ENCODE measurements at regions not wholly inside any gene's neighbourhood (a gene's known extent, or its start where the extent isn't known, plus 50 kb on each side); places are given as distances from the start of the nearest gene placed in this dataset.
"Not testable (repeated sequence)": the region's sequence is repeated elsewhere in the genome, so short reads cannot be mapped to it uniquely, and the experiment has no call there.

DNA sequence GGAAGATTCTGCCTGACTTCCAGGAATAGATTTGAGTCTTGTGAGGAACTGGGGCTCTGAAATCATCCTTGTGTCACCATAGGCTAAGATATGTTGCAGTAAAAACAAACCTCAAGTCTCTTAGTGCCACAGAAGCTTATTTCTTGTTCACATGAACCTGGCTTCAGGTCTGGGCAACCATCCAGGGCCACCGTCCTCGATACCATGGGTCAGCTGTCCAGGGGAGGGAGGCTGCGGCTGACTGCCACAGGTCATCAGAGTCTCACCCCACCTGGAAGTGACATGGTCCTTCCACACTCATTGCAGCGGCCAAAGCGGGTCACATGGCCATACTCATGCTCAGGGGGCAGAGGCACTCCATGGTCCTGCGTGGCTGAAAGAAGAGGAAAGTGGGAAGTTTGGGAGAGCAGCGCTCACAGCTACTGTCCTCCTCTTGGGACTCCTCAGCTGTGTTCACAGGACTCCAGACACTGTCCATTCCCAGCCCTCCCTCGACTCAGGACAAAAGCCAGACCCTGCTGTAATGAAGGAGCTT lies 284.5 kb downstream of the CBLN1 start:
- no peak for ATAC-seq

DNA sequence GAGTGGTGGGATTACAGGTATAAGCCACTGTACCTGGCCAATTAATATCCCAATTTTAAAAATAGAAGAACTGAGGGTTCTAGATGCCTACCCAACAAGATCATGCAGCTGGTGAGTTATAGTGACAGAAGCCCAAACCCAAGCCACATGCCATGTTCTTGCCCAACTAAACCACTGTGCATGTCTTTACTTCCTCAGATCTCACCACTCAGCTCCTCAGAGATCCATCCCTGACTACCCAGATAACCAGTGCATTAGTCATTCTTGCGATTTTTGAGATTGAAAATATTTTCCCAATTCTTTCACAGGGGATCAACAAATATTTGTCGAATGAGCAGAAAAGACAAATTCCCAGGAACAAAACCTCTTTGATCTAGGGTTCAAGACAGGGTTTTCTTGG lies 303.1 kb downstream of the CBLN1 start:
- ATAC-seq, result no peak

DNA sequence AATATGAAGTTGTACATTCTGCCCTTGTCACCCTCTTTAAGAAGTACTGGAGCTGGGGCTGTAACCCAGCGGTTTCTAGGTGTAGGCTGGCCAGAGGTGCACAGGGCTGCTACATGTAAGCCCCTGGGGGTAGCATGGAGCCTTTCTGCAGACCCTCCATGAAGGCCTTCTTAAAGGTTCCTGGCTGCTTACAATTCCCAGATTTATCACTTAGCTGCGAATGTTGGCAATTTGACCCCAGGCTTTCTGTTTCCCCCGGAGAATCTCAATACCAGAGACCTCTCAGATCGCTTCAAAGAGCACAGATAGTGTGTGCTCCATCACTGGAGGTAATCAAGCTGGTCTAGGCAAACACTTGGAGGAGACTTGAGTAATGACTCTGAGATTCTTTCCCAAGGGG lies 309.4 kb downstream of the CBLN1 start:
- no peak for ATAC-seq

DNA sequence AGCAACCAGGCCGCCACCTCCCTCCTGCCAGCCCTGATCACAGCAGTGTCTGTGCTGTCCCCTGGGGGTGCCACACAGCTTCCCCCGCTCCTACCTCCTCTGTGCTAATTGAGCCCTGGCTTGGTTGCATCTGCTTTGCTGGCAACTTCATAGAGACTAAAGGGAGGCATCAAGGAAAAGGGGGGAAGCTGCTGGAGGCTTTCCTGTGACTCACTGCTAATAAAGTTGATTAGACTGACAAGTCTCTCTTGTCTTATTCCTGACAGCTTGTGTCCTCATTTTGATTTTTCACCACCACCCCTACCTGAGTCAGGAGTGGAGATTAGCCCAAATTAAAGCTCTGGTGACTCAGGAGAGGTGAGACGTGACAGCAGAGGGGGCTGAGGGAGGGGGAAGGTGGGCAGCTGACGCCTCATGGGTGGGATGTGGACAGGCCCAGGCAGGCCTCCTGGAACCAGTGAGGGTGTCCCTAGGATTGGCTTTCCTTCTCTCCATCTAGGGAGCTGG lies 310.0 kb downstream of the CBLN1 start:
- ATAC-seq, result peak; percentile 28

DNA sequence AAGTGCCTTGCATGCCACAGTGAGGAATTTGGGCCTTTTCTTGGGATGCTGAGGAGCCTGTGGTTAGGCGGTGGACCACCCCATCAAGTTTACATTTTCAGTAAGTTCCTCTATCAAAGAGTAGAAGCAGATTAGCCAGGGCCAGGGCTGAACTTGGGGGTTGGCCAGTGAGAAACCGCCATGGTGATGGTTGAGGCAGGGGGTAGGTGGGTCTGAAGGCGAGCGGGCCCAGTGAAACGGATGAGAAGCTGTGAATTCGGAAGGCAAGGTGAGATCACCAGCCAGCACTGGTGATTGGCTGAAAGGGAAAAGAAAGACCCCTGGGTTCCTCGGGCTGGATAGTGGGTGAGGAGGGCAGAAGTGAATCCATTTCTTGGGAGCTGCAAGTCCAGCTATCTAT lies 311.4 kb downstream of the CBLN1 start:
- no peak for ATAC-seq

DNA sequence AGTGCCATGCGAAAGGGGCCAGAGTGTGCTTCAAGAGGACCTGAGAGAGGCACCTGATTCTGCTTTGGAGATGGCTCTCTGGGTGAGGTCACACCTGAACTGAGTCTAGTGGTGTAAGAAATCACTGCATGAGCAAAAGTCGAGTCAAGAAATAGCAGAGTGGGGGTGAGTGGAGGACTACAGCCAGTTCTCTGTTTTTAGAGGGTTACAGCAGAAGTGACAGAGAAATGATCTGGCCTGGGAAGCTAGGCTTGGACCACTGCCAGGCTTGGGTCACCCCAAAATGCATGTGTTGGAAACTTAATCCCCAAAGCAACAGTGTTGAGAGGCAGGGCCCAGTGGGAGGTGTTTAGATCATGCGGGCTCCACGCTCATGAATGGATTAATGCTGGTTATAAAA lies 312.0 kb downstream of the CBLN1 start:
- ATAC-seq, result no peak

DNA sequence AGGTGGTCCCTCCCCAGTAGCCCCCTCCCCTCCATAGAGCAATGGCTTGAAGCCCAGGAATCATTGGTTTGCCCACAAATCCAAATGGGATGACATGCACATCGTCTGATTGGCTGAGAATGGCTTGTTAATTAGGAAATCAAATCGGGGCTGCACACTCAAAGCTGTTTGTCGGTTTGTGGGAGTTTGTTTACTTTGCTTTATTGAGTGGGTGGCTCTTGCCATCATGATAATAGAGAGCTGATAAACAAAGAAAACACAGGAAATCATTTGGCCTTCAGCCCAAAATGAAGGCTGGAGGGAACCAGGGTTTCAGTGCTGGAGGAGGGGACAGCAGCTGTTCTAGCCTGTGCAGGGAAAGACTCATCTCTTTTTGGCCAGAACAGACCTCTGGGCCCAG lies 316.3 kb downstream of the CBLN1 start:
- ATAC-seq, result no peak

DNA sequence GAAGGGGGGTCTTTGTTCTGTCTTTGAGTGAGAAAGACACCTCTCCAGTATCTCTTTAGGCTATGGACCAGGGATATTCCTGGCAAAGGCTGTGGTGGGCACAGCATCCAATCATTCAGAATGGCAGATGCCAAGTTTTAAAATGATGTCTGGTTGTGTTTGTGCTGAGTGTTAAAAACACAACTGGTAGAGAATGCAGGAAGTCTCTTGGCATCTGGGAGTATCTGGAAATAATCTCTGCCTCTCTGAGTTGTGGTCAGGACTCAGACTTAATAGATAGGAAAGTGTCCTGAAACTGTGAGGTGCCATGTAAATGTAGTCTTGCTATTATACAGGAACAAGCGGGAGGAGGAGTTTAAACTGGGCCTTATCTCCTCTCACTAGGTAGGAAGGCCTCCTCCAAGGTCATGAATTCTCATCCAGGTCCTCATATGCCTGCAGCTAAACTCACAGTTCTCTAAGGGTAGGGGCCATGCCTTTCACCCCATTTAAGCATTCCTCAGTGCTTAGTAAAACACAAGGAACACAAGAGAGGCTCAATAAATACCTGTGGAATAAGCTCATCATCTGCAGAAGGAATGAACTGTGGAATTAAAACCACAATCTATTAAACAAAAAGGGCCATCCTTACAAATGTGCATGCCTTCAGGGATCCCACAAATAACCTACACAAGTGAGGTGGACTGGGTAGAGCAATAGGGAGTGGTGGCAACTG lies 317.6 kb downstream of the CBLN1 start:
- ATAC-seq, result no peak

DNA sequence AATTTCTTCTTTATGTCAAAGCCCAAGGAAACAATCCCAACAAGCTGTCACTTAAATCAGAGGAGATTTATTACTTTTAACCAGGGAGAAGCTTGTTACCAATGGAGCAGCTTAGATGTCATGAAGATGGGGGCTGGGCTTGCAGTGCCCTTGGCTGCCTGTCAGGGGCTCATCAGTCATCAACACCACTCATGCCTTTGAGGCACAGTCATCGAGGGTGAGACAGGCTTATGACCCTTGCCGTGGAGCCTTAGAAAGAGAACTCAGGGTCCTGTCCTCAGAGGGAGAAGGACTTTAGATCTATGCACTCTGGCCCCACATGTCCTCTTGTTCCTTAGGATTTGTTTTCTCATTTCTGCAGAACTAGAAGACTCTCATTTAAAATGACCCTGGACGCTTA lies 318.3 kb downstream of the CBLN1 start:
- no peak for ATAC-seq

DNA sequence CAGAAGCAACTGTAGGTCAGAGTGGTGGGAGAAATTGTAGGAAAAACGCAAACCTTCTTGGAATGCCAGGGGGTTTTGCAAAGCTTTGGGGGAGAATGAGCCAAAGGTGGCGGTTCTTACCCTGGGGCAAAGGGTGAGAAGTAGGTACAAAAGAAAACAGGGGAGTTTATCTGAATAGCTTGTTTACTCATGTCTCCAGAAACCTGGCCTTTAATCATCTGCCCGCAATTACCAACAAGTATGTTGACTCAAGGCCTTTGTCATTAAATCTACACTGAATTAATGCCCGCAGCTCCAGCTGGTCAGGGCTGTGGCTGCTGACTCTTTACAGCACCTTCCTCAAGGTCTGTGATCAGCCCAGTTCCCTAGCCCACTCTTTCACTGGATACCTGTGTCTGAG lies 320.1 kb downstream of the CBLN1 start:
- ATAC-seq, result no peak

DNA sequence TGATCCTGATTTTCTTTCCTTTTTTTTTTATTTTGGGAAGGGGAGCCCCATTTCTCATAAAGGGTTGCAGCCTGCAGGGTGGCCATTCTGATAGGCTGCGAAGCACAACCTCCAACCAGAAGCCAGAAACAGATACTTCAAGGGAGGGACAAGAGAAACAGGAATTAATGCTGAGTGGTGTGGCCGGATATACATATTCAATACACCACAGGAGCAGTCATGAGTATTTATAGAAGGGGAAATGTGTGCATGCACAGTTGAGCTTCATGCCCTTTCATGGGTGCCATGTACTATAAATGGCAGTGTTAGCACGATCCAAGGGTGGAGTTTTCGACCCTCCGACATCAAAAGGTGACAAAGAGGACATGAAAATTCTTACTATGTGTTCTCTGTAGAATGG lies 320.8 kb downstream of the CBLN1 start:
- ATAC-seq, result no peak

DNA sequence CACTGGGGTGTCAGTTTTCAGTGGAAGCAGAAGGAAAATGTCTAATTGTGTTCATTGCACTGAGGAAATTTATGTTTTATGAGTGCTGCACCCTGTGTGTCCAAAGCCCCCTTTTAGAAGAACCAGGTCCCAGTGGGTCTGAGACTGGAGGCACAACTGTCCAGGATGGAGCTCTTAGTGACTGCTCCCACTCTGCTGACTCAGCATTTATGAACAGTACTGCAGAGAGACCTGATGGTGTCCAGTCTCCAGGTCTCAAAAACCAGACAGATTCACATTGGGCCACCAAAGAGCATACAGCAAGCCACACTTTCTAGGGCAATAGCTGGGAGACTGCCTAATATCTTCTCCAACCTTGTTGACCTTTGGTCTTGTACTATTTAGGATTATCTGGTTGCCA lies 321.9 kb downstream of the CBLN1 start:
- no peak for ATAC-seq

DNA sequence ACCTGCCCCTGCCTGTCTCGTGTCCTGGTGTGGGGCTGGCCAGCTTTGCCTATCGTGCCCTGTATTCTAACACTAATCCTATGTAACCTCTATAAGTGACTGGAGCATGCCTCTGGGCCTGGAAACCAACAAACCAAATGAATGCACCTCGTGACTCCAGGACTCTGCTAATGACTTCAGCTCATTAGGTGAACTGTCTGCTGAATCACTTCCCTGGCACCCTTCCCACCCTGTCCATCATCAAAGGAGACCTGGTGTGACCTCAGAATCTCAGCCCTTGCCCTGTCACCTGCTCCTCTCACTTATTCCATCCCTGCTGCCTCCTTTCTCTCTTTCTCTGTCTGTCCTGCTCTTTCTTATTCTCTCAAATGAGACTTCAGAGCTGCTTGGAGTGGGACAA lies 322.4 kb downstream of the CBLN1 start:
- ATAC-seq, result no peak

DNA sequence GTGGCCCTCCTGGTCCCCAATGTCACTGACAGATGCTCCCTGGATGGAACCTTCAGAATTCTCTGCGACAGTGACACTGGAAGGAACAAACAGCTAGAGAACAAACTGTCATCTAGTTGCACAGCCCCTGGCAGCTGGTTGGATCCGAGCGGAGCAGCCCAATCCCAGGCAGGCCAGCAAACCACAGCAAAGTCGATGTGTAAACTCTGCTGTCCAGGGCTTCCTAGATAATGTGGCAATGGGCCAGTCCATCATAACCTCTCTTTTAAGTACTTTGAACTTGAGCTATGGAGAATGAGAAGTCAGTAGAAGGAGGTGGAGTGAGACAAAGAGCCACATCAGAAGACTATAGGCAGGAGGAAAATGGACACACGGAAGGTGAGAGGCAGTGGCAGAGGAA lies 323.0 kb downstream of the CBLN1 start:
- no peak for ATAC-seq

DNA sequence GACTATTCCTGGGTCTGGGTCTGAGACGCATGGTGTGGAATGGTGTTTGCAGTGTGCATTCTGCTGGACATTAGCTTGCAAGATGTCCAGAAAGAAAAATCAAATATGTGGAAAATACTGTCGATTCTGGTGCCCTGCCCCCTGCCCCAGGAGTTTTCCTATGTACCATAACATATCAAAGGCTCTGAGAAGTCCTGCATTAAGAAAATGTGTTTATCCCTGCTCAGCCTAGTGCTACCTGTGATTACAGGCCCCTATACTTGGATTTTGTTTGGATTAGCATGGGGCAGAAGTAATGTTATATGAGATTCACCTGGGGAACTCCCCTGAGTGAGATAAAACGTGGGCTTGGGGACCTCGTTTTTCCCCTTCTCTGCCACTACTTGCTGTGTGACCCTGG lies 325.0 kb downstream of the CBLN1 start:
- ATAC-seq, result no peak

DNA sequence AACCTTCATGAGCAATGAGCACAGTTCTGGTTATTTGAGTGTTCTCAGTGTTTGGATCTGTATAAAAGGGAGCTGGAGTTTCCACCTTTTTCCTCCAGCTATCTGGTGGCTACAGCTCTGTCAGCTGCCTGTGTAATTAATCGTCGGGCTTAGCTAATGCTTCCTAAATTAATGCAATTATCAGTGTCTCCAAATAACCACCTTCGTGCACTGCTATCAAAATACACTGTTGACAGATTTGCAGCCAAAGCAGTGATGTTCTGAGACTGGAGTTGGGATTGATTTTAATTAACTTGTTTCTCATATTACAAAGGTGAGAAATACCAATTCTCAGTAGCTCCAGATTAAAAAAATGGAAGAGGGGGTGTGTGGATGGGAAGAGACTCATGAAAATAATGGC lies 325.8 kb downstream of the CBLN1 start:
- ATAC-seq, result no peak

DNA sequence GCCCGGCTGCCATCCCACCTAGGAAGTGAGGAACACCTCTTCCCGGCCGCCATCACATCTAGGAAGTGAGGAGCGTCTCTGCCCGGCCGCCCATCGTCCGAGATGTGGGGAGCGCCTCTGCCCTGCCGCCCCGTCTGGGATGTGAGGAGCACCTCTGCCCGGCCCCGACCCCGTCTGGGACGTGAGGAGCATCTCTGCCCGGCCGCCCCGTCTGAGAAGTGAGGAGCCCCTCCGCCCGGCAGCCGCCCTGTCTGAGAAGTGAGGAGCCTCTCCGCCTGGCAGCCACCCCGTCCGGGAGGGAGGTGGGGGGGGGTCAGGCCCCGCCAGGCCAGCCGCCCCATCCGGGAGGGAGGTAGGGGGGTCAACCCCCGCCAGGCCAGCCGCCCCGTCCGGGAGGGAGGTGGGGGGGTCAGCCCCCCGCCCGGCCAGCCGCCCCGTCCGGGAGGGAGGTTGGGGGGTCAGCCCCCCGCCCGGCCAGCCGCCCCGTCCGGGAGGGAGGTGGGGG lies 330.0 kb downstream of the CBLN1 start:
- not testable (repeated sequence) for ATAC-seq

DNA sequence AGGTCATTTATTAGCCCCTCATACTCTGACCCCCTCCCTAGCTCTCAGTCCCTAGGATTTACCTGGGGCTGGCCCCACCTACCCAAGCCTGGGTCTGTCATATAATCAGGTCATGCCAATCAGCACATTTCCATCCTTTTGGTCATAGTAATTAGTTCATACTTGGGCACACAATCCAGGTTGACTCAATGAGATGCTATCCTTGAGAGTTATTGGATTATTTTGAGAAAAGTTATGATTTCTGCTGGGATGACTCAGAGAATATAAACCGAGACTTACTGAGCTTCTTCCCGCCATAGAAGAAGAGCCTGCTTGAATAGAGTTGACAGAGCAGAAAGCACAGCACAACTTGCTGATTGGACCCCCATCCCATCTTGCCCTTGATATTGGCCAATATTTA lies 331.5 kb downstream of the CBLN1 start:
- ATAC-seq, result no peak

DNA sequence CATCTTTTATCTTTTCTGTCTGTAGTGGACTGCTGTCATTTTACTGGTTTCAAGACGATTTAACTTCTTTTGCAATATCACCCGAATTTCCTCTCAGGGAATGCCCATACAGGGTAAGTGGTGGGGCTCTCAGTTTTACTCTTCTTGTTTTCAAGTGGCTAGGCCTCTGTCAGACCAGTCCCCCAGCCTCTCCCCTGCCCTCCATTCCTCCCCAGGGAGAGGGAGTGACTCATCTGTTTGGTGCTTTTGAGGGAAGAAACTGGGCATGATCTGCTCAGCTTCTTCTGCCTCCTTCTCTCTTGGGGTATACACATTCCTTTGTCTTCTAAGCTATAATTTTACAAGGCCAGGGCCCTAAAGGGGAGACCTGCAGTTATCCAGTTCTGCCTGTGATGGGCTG lies 332.0 kb downstream of the CBLN1 start:
- ATAC-seq, result no peak

DNA sequence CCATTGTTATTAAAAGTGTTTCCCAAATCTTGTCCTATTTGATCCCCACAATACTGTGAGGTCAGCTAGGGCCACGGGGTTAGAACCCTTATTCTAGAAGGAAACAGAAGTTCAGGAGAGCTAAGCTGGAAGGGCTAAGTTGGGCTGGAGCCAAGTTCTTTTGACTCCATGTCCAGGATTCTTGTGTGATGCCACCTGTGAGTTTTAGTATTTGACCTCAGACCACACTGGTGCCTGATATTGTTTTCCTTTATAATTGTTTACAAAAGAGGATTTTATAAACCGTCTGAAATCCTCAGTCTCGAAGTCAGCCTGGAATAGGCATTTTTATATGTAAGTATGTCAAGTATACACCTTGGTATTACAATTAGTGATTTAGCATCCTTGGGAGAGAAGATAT lies 332.7 kb downstream of the CBLN1 start:
- ATAC-seq, result no peak

DNA sequence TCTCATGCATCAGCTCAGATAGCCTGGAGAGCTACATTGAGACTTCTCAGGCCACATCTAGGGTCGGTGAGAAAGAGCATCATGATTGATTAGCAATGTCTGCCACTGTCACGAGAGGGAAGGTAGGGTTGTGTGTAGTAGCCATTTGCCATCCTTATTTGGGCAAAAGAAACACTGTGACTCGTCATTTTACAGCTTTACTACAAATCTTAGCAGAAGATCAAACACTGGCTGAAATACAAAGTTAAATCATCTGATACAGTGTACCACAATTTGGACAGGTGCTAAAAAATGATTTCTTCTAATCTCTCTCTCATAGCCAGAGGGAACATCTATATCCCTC lies 334.3 kb downstream of the CBLN1 start:
- no peak for ATAC-seq

DNA sequence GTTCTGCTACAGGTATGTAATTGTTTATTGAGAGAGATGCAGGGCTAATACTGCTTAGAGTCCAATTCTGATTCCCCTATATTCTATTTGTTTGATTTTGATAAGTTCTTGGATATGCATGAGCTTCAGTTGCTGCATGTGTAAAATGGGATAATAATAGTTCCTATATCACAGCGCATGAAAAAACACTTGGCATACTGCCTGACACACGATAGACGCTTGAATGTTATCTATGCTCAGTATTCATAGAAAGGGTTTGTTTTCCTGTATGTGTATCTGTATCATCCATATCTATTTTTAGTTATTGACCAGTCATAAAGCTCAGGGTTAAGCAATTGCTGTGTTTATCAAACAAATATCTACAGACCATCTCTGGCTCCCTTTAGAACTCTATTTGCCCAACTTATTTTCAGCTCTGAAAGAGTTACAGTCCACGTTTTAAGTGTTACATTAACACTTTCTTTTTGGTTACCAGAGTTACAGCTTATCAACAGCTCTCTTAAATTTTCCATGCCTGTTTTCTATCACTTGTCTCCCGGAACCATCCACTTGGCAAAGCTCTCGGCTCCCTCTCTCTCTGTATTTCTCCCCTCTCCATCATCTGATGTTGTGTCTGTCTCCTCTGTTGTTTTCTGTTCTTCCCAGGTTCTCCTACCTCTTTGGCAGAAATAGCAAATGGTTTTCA lies 334.8 kb downstream of the CBLN1 start:
- no peak for ATAC-seq

DNA sequence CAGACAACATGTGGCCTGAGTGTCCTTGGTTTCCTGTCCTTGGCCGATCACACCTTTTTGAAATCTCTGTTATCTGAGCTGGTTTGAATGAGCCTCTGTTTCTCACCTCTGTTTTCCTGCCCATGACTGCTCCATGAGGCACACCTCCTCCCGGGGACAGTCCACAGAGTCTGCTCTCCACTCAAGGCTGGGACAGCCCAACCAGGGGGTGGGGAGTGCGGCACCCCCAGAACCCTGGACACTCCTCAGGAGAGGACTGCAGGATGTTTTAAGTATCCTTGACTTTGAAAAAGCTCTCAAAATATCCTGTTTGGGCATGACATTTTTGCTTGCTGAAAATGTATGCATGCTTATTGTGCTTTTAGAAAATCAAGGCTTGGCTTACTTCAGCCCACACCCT lies 333.0 kb upstream of the N4BP1 start:
- no peak for ATAC-seq

DNA sequence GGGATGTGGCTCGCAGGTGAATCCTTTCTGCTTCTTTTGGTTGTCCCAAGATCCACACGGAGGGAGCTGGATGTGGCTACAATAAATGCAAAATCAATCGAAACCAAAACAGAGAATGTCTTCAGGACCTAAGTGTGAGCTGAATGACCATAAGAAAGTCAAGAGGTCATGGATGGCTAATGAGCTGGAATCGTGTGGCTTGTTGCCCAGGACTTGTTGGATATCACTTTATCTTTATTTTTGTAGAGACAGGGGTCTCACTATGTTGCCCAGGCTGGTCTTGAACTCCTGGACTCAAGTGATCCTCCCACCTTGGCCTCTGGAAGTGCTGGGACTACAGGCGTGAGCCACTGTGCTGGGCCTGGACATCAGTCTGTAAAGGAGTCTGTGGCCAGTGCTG lies 326.8 kb upstream of the N4BP1 start:
- no peak for ATAC-seq
